Stomach (tissue), 4 donors: ENCODE measurements at regions not wholly inside any gene's neighbourhood (a gene's known extent, or its start where the extent isn't known, plus 50 kb on each side); places are given as distances from the start of the nearest gene placed in this dataset.

ENCODE experiments used
- CTCF ChIP-seq, 7 experiments: fragments of 450-650 bp in 4 of 7; fragments of 200-600 bp in 3 of 7; sonication (generic) in 3 of 7; IDR thresholded peaks; one replicate each; pipeline ENCODE4 v1.5.1; 2016 to 2019; ENCODE audit warnings: antibody characterized with exemption in 7 of 7, control low read depth in 2 of 7, mild to moderate bottlenecking in 1 of 7
- EP300 ChIP-seq: sonication (generic); formaldehyde crosslinking; IDR thresholded peaks from one replicate; pipeline ENCODE4 v1.6.1; 2017; ENCODE audit warnings: antibody characterized with exemption
- POLR2A ChIP-seq, 4 donors: fragments of 450-650 bp; IDR thresholded peaks; one replicate each; pipeline ENCODE4 v1.6.1; 2016; ENCODE audit warnings: antibody characterized with exemption in 4 of 4, control low read depth in 2 of 4, mild to moderate bottlenecking in 1 of 4, moderate library complexity in 1 of 4

- TF ChIP-seq POLR2A (IDR thresholded peaks at IDR 0.05) = no peak
- TF ChIP-seq CTCF (IDR thresholded peaks at IDR 0.05) = no peak
- no peak for TF ChIP-seq EP300
These were observed 260.1 kb downstream of the PRL start for GRCh38 chr6:22036699-22037098.
